ENCODE measurements at regions not wholly inside any gene's neighbourhood (a gene's known extent, or its start where the extent isn't known, plus 50 kb on each side); places are given as distances from the start of the nearest gene placed in this dataset.

- TF ChIP-seq CTCF (conservative IDR thresholded peaks at IDR 0.05 in 1 of 2, IDR thresholded peaks at IDR 0.05 in 1 of 2; ENCODE audit: extremely low read depth in 1 of 2, insufficient read depth in 1 of 2, low read depth in 1 of 2, low read length in 2 of 2) (no peak), EZH2 (IDR thresholded peaks at IDR 0.05; ENCODE audit: borderline replicate concordance, low read length) (no peak)
Measured at GRCh38 chr2:120908314-120908975, 172.8 kb downstream of the GLI2 start.

Data from mammary epithelial cell (primary cell).